ENCODE measurements at regions not wholly inside any gene's neighbourhood (a gene's known extent, or its start where the extent isn't known, plus 50 kb on each side); places are given as distances from the start of the nearest gene placed in this dataset.
A peak's percentile ranks its signal among the peaks of the same experiment; 100 is the strongest.
"Not testable (repeated sequence)": the region's sequence is repeated elsewhere in the genome, so short reads cannot be mapped to it uniquely, and the experiment has no call there.

GRCh38 chr7:39825401-39825980 is 124.6 kb upstream of the CDK13 start:
- DNase-seq, result no peak

GRCh38 chr7:39826166-39826565 is 123.9 kb upstream of the CDK13 start:
- no peak for DNase-seq

- DNase-seq, result no peak
Measured at GRCh38 chr7:39827571-39827970, 122.5 kb upstream of the CDK13 start.

DNA sequence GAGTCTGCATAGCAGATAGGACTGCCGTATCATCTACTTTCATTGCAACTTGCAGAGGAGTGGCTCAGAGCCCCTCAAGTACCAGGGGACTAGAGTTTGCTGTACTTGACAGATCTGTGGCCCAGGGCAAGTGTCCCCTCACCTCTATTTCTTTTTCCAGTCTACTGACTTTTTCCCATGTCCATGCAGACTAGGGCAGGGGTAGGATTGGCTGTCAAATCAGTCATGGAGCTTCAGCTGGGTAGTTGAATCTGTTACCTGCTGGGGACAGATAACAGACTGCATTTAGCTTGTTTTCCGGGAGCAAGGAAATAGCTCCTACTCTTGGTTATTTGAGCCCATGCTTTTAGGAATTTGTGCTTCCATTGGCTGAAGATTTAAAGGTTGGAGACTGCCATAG is 121.0 kb upstream of the CDK13 start:
- no peak for DNase-seq

- no peak for DNase-seq
Measured at GRCh38 chr7:39832519-39833085, 117.5 kb upstream of the CDK13 start.

DNA sequence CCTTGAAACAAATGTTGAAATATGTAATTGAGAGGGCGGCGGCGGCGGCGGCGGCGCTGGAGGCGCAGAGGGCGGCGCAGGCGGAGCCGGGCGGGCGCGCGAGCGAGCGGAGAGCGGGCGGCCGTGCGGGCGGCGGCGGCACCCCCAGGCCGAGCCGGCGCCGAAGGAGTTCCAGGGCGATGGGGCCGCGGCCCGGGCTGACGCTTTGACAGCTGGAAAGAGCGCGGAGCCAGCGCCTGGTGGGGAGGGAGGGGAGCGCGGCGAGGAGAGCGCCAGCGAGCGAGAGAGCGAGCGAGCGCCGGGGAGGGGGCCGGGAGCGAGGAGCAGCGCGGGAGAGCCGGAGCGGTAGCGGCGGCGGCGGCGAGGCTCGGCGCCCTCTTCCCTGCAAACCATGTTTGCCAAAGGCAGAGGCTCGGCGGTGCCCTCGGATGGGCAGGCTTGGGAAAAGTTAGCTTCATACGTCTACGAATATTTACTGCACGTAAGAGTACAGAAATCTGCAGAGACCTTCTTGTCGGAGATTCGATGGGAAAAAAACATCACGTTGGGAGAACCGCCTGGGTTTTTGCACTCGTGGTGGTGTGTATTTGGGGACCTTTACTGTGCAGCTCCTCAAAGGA is 116.8 kb upstream of the CDK13 start:
- peak; percentile 4 for DNase-seq

DNA sequence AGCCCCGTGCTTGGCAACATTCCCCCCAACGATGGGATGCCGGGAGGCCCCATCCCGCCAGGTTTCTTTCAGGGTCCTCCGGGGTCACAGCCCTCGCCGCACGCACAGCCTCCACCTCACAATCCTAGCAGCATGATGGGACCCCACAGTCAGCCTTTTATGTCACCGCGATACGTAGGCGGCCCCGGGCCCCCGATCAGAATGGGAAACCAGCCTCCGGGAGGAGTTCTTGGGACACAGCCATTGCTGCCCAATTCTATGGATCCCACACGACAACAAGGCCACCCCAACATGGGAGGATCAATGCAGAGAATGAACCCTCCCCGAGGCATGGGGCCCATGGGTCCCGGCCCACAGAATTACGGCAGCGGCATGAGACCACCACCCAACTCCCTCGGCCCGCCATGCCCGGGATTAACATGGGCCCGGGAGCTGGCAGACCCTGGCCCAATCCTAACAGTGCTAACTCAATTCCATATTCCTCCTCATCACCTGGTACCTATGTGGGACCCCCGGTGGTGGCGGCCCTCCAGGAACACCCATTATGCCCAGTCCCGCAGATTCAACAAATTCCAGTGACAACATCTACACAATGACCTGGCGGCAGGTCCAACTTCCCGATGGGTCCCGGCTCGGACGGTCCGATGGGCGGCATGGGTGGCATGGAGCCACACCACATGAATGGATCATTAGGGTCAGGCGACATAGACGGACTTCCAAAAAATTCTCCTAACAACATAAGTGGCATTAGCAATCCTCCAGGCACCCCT is 116.0 kb upstream of the CDK13 start:
- DNase-seq, result not testable (repeated sequence)

DNA sequence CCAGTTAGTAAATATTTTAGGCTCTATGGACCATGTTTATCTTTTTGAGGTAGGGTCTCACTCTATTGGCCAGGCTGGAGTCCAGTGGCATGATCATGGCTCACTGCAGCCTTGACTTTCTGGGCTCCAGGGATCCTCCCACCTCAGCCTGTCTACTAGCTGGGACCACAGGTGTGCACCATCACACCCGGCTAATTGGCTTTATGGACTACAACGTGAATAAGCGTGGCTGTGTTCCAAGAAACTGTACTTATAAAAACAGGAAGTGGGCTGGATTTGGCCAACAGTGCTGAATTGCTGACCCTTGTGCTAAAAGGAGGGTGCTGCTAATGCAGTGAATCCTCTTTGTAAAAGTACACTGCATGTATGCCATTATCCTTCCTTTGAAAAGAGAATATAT is 111.7 kb upstream of the CDK13 start:
- DNase-seq, result no peak

DNA sequence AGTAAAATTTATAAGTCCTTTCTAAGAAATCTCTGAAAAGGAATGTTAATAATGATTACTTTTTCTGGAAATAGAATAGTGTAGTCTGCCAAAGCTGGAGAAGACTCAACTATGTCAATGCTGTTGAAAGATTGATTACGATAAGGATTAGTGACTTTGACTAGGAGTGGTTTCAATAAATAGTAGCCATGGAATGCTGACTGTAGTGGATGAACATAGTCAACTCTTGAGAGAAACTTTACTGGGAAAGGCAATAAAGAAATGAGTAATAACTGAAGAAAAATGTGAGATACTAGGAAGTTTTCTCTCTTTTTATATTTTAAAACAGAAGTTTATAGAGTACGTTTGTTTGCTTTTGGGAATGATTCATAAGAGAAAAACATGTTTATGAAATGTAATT is 105.0 kb upstream of the CDK13 start:
- DNase-seq, result no peak

DNA sequence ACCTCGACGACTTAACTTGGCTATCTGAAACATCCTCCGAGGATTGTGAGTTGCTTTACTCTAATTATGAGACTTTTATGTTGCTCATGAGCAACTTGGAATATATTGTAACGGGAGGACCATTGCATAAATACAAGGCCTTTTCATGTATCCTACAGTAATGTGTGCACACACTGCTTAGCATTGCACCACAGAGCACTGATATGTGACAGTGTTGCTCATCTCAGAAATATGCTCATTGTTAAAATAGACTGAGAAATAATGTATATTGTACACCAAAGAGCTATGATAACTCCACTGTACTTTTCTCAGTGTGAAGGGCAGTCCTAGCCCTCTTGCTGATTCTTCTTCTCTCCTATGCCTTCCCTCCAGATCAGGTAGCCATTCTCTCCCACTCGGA is 102.8 kb upstream of the CDK13 start:
- DNase-seq, result no peak

- DNase-seq, result no peak
Measured at GRCh38 chr7:39851466-39852045, 98.5 kb upstream of the CDK13 start.

DNA sequence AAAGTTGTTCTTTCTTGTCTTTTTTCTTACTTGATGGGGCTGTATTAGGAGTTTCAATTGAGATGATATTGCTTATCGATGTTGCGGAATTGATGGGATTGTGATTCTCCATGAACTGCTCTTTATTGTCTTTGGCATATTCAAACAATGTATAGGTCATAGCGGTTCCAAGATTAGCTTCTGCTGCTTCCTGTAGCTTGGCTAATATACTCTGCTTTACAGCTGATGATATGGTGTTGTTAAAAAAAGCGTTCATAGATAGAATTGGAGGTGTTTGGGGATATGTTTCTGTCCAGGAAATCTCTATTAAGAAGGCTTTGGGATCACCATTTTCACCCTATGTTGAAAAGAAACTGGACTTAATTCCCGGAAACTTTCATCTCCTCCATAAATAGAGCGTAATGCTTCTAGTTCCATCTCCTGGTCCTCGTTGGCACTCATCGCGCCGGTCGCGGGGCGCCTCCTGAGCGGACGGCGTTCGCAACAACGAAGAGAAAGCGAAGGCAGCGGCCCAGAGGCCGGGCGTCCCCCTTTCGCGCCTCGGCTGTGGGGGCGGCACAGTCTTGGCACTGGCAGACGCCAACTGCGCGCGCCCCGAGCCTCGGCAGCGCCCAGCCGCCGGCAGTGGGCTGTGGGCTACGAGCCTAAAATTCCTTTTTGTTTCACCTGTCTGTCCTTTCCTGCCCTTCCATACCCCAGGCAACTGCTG is 95.3 kb upstream of the CDK13 start:
- not testable (repeated sequence) for DNase-seq

DNA sequence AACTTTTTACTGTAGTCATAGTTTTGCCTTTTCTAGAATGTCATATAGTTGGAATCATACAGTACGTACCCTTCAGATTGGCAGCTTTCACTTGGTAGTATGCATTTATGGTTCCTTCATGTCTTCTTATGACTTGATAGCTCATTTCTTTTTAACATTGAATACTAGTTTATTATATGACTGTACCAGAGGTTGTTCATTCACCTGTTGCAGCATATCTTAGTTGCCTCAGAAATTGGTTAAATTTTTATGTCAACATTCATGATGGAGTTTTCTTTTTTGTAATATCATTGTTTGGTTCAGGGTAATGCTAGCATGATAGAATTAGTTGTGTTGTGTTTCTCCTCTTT is 94.8 kb upstream of the CDK13 start:
- DNase-seq, result no peak

GRCh38 chr7:39863675-39864322 is 86.3 kb upstream of the CDK13 start:
- not testable (repeated sequence) for DNase-seq

- not testable (repeated sequence) for DNase-seq
Measured at GRCh38 chr7:39869888-39870522, 80.1 kb upstream of the CDK13 start.

- not testable (repeated sequence) for DNase-seq
Measured at GRCh38 chr7:39871610-39872009, 78.4 kb upstream of the CDK13 start.

DNA sequence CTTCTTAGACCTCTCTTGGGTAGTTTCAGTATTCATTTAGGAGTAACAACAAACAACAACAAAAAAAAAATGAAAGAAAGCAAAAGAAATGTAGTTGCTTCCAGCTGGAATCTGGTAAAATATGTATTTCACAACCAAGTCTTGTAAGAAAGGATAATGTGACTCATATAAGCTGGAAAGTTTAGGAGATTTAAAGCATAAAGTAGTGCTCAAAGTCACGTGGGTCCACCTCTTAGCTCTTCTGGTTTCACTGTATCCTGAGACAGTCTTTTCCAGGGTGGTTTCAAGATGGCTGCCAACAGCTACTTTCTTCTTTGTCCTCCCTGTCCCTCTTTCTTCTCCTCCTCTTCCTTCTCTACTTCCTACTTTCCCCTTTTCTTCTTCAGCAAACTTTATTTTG is 69.5 kb upstream of the CDK13 start:
- DNase-seq, result no peak

GRCh38 chr7:39882148-39882784 is 67.8 kb upstream of the CDK13 start:
- DNase-seq, result no peak

DNA sequence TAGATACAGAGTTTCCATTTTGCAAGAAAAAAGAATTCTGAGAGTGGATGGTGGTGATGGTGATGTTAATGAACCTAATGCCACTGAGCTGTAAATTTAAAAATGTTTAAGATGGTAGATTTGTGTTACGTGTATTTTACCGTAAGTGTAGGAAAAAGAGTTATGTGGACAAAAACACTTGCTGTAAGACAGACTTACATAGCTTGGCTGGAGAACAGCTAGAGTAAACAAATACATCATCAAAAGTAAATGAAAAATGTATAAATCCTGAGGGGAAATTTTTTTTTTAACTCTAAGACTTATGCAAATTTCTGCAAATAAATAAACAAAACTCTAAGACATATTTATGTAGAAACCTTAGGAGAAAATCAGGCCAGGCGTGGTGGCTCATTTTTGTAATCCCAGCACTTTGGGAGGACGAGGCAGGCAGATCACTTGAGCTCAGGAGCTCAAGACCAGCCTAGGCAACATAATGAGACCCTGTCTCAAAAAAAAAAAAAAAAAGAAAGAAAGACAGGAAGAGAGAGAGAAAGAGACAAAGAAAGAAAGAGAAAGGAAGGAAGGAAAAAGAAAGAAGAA is 66.2 kb upstream of the CDK13 start:
- no peak for DNase-seq

- no peak for DNase-seq
Measured at GRCh38 chr7:39888171-39888853, 61.7 kb upstream of the CDK13 start.

- DNase-seq, result no peak
Measured at GRCh38 chr7:39890411-39890810, 59.6 kb upstream of the CDK13 start.
